CD4-positive, alpha-beta T cell (primary cell): ENCODE measurements at regions not wholly inside any gene's neighbourhood (a gene's known extent, or its start where the extent isn't known, plus 50 kb on each side); places are given as distances from the start of the nearest gene placed in this dataset.

Experiments
- ATAC-seq: fragments of 200-7000 bp; cut with Tn5 transposase; one replicate; pipeline ENCODE4 v1.10.0; 2022; ENCODE audit warnings: mild to moderate bottlenecking; ENCODE audit not compliant: poor library complexity
- CTCF ChIA-PET: fragments of 350-600 bp; sonication (Branson Sonifier 250); formaldehyde crosslinking; loops from one replicate; lab custom pipeline; 2021; ENCODE audit warnings: antibody characterized with exemption, inconsistent platforms; lab: Charles Lee
- POLR2A ChIA-PET: fragments of 350-600 bp; sonication (Branson Sonifier 250); formaldehyde crosslinking; loops from one replicate; lab custom pipeline; 2021; ENCODE audit warnings: antibody characterized with exemption, inconsistent platforms; lab: Charles Lee
- DNase-seq, 14 experiments: peaks; one replicate each; pipeline ENCODE4 v3.0.0-alpha.2; 2013 to 2020; ENCODE audit warnings: mixed read lengths in 2 of 14
- H3K27ac ChIP-seq, 2 donors: one replicate each; pipeline versions ENCODE4 v1.5.1 to v1.7.0; 2013; ENCODE audit warnings: low read length in 2 of 2, low read depth in 1 of 2, mild to moderate bottlenecking in 1 of 2
- H3K27me3 ChIP-seq, 2 experiments: 1 replicate in 1 of 2; 2 replicates in 1 of 2; pipeline versions ENCODE4 v1.6.1 to v1.7.0; 2013; ENCODE audit warnings: low read length in 2 of 2, control low read depth in 1 of 2, mild to moderate bottlenecking in 1 of 2, moderate library complexity in 1 of 2; ENCODE audit not compliant: insufficient read depth in 2 of 2, control insufficient read depth in 1 of 2
- H3K36me3 ChIP-seq: one replicate; pipeline ENCODE4 v1.6.1; 2013; ENCODE audit warnings: low read length, control low read depth; ENCODE audit not compliant: insufficient read depth
- H3K4me1 ChIP-seq: one replicate; pipeline ENCODE4 v1.6.1; 2013; ENCODE audit warnings: low read length, control low read depth; ENCODE audit not compliant: insufficient read depth
- H3K4me3 ChIP-seq: one replicate; pipeline ENCODE4 v1.5.1; 2013; ENCODE audit warnings: mild to moderate bottlenecking, low read length, moderate library complexity
- H3K9me3 ChIP-seq, 2 experiments: 1 replicate in 1 of 2; 2 replicates in 1 of 2; pipeline versions ENCODE4 v1.6.1 to v1.7.0; 2013; ENCODE audit warnings: low read length in 2 of 2, mild to moderate bottlenecking in 2 of 2, control low read depth in 1 of 2, moderate library complexity in 1 of 2; ENCODE audit not compliant: control insufficient read depth in 1 of 2, insufficient read depth in 1 of 2
- H3K27ac Mint-ChIP-seq: one replicate; pipeline ENCODE4 v1.8.0; 2020; ENCODE audit warnings: mixed read lengths
- H3K27me3 Mint-ChIP-seq: one replicate; pipeline ENCODE4 v1.8.0; 2021; ENCODE audit warnings: mixed read lengths
- H3K36me3 Mint-ChIP-seq: one replicate; pipeline ENCODE4 v1.8.0; 2021; ENCODE audit warnings: low read depth, mixed read lengths
- H3K4me1 Mint-ChIP-seq: one replicate; pipeline ENCODE4 v1.8.0; 2021; ENCODE audit warnings: low read depth, mixed read lengths
- H3K4me3 Mint-ChIP-seq: one replicate; pipeline ENCODE4 v1.8.0; 2020; ENCODE audit warnings: mild to moderate bottlenecking, mixed read lengths
- H3K9me3 Mint-ChIP-seq: one replicate; pipeline ENCODE4 v1.8.0; 2020; ENCODE audit warnings: mixed read lengths
- CTCF ChIP-seq: fragments of 200-600 bp; IDR thresholded peaks from one replicate; pipeline ENCODE4 v1.8.0; 2022; ENCODE audit warnings: antibody characterized with exemption, mild to moderate bottlenecking
- intact Hi-C, 2 experiments: fragments of 100-400 bp; cut with DNase I in 1 of 2; cut with micrococcal nuclease in 1 of 2; formaldehyde crosslinking; loops; one replicate each; pipeline versions ENCODE4 v1.15.1 to v1.9.0; 2023 to 2025; cut with DNase I, micrococcal nuclease

DNA sequence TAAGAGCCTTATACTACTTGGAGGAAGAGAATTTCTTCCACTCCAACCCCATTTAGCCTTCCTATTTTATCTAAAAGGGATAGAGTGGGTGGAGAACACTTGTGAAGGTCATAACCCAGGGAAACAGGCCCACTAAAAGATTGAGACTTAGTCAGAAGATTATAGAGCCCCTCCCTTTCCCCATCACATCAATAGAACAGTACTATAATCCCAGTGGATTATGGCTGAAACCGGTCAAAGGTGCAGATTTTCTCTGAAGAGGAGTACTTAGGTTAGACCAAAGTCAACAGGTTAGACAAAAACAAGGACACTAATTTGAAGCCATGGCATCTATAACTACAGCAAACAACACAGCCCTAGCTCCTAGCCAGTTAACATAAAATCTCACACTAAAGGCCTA, 330.9 kb upstream of the NOX3 start:
- intact Hi-C loops = no loop called here

GRCh38 chr6:155782739-155783459, 327.3 kb upstream of the NOX3 start:
- Mint-ChIP-seq H3K4me3 (no peak overlapping the region), H3K4me1 (no peaks in the 10 kb centered on the region), H3K27ac (no peak overlapping the region), H3K9me3 (no peaks in the 10 kb centered on the region), H3K27me3 (no peaks in the 10 kb centered on the region), H3K36me3 (no peaks in the 10 kb centered on the region)
- ChIA-PET CTCF (no interaction called here), POLR2A (no interaction called here)
- peaks cover 0 to 4% of the 10 kb centered on the region in 2 experiments for H3K9me3 ChIP-seq
- no peaks in the 10 kb centered on the region for H3K27me3 ChIP-seq
- TF ChIP-seq CTCF = no peak
- DNase-seq = no peak
- H3K27ac ChIP-seq = no peak overlapping the region
- no peak for ATAC-seq
- no peaks in the 10 kb centered on the region for H3K36me3 ChIP-seq
- no peak overlapping the region for H3K4me3 ChIP-seq
- intact Hi-C loops = no loop called here
- H3K4me1 ChIP-seq = no peaks in the 10 kb centered on the region

More for the DNA sequence above, 330.9 kb upstream of the NOX3 start:
- Mint-ChIP-seq H3K4me3 (no peak overlapping the region), H3K9me3 (peaks cover 7% of the 10 kb centered on the region), H3K27me3 (no peaks in the 10 kb centered on the region), H3K4me1 (no peaks in the 10 kb centered on the region), H3K27ac (no peak overlapping the region), H3K36me3 (no peaks in the 10 kb centered on the region)
- CTCF ChIA-PET = no interaction called here
- no peaks in the 10 kb centered on the region for H3K27me3 ChIP-seq
- TF ChIP-seq CTCF = no peak
- no peak overlapping the region for H3K4me3 ChIP-seq
- H3K4me1 ChIP-seq = no peaks in the 10 kb centered on the region
- POLR2A ChIA-PET = no interaction called here
- H3K36me3 ChIP-seq = no peaks in the 10 kb centered on the region
- H3K9me3 ChIP-seq = peaks cover 0 to 8% of the 10 kb centered on the region in 2 experiments
- H3K27ac ChIP-seq = no peak overlapping the region
- ATAC-seq (no peak), DNase-seq (no peak)

GRCh38 chr6:155782320-155782731, 326.7 kb upstream of the NOX3 start:
- Mint-ChIP-seq H3K36me3 (no peaks in the 10 kb centered on the region), H3K4me3 (no peak overlapping the region), H3K4me1 (no peaks in the 10 kb centered on the region), H3K9me3 (no peaks in the 10 kb centered on the region), H3K27ac (no peak overlapping the region), H3K27me3 (no peaks in the 10 kb centered on the region)
- ChIA-PET POLR2A (no interaction called here), CTCF (no interaction called here)
- Histone ChIP-seq H3K4me3 (no peak overlapping the region), H3K9me3 (peaks cover 0 to 2% of the 10 kb centered on the region in 2 experiments), H3K4me1 (no peaks in the 10 kb centered on the region), H3K27ac (no peak overlapping the region), H3K36me3 (no peaks in the 10 kb centered on the region), H3K27me3 (no peaks in the 10 kb centered on the region)
- DNase-seq = no peak
- TF ChIP-seq CTCF = no peak
- intact Hi-C loops = no loop called here
- no peak for ATAC-seq
